BE2C (cell line): ENCODE measurements at regions not wholly inside any gene's neighbourhood (a gene's known extent, or its start where the extent isn't known, plus 50 kb on each side); places are given as distances from the start of the nearest gene placed in this dataset.

Experiments
- DNase-seq: peaks from one replicate; pipeline ENCODE4 v3.0.0-alpha.2; 2020
- H3K27me3 ChIP-seq: fragments of 250-450 bp; sonication (Bioruptor Pico); 2 replicates; pipeline ENCODE4 v1.5.1; 2020; ENCODE audit warnings: mild to moderate bottlenecking
- H3K36me3 ChIP-seq: fragments of 250-450 bp; sonication (Bioruptor Pico); 2 replicates; pipeline ENCODE4 v1.5.1; 2020; ENCODE audit warnings: mild to moderate bottlenecking
- H3K4me1 ChIP-seq: fragments of 250-450 bp; sonication (Bioruptor Pico); 2 replicates; pipeline ENCODE4 v1.5.1; 2020
- H3K4me3 ChIP-seq: 2 replicates; pipeline ENCODE4 v1.5.1; 2011; ENCODE audit warnings: low read depth, low read length
- H3K9me3 ChIP-seq: fragments of 250-450 bp; sonication (Bioruptor Pico); 2 replicates; pipeline ENCODE4 v1.5.1; 2020
- TF ChIP-seq, protein P1 (sequence below): IDR thresholded peaks from 2 replicates; pipeline ENCODE4 v1.5.1; 2012; ENCODE audit warnings: mild to moderate bottlenecking, low read depth, low read length

DNA sequence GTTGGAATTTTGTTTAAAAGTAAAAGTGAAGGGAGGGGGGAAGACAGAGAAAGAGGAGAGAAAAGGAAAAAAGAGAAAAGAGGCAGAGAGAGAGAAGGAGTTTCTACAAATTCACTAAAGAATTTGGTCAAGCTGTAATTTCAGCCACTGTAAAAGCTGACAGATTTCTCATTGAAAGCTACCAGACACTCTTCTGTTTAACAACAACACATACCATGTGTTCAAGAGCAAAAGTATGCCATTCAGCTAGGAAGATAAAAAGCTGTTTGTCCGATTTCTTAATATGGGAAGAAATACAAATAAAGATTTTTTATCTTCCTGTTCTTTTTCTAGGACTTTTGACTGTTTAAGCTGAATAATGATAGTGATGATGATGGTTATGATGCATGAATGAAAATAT is 204.8 kb upstream of the RSPO3 start:
- H3K4me1 ChIP-seq, result no peaks in the 10 kb centered on the region
- H3K36me3 ChIP-seq, result no peaks in the 10 kb centered on the region
- DNase-seq, result no peak
- TF ChIP-seq, protein P1, sequence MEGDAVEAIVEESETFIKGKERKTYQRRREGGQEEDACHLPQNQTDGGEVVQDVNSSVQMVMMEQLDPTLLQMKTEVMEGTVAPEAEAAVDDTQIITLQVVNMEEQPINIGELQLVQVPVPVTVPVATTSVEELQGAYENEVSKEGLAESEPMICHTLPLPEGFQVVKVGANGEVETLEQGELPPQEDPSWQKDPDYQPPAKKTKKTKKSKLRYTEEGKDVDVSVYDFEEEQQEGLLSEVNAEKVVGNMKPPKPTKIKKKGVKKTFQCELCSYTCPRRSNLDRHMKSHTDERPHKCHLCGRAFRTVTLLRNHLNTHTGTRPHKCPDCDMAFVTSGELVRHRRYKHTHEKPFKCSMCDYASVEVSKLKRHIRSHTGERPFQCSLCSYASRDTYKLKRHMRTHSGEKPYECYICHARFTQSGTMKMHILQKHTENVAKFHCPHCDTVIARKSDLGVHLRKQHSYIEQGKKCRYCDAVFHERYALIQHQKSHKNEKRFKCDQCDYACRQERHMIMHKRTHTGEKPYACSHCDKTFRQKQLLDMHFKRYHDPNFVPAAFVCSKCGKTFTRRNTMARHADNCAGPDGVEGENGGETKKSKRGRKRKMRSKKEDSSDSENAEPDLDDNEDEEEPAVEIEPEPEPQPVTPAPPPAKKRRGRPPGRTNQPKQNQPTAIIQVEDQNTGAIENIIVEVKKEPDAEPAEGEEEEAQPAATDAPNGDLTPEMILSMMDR, result no peak
- no peaks in the 10 kb centered on the region for H3K9me3 ChIP-seq
- no peaks in the 10 kb centered on the region for H3K27me3 ChIP-seq
- H3K4me3 ChIP-seq, result no peak overlapping the region

DNA sequence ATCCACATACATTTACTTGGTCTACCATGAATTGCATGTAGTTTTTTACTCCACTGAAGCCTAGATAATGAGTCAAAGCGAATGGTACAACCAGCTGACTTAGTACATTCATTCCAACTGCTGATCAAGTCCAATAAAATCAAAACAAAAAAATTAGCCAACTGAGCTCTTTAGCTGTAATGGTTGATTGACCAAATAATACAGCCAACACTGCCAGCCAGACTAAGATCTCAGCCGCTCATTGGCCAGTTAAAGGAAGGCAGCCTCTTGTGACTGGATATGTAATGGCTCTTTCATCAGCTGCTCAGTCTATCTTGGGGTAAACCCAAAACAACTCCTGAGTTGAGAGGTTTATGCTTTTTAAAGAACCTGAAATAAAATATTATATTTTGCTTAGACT is 204.3 kb upstream of the RSPO3 start:
- TF ChIP-seq, protein P1, result no peak
- Histone ChIP-seq H3K36me3 (no peaks in the 10 kb centered on the region), H3K9me3 (no peaks in the 10 kb centered on the region), H3K4me3 (no peak overlapping the region), H3K27me3 (no peaks in the 10 kb centered on the region), H3K4me1 (no peaks in the 10 kb centered on the region)
- no peak for DNase-seq

DNA sequence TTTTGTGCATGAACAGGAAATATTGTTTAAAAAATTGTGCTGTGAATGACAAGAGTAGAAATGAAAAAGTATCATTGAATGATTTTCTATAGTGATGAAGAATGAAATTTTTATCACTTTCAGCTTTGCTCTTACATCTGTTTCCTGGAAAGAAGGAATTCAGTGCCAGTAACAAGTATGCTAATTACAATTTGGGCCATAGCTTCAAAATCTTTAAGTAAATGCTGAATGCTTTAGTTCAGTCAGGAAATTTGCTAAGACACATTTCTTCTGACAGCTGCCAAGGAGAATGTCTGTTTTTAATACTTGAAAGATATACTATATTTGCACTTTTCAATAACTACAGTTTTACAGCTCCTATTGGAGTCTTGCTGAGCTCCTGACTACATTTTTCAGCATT is 203.7 kb upstream of the RSPO3 start:
- Histone ChIP-seq H3K27me3 (no peaks in the 10 kb centered on the region), H3K36me3 (no peaks in the 10 kb centered on the region), H3K9me3 (no peaks in the 10 kb centered on the region), H3K4me1 (no peaks in the 10 kb centered on the region), H3K4me3 (no peak overlapping the region)
- TF ChIP-seq, protein P1, result no peak
- no peak for DNase-seq

DNA sequence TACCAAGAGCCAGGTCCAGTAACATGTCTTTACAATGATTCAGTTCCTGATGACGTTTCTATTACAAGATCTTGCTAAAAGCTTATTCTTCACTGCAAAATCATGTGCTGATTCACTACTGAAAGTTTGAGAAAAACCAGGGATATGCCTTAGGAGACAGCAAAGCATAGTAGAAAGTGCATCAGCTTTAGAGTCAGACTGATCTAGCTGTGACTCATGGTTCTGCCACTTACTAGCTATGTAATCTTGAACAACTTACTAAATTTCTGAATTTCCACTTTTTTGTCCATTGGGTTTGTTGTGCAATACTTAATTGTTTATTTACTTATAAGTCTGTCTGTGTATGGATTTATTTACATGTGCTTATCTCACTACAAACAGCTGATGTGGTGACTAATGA is 198.5 kb upstream of the RSPO3 start:
- Histone ChIP-seq H3K4me3 (no peak overlapping the region), H3K36me3 (no peaks in the 10 kb centered on the region), H3K27me3 (no peaks in the 10 kb centered on the region), H3K9me3 (no peaks in the 10 kb centered on the region), H3K4me1 (no peaks in the 10 kb centered on the region)
- TF ChIP-seq, protein P1, result no peak
- DNase-seq, result no peak

DNA sequence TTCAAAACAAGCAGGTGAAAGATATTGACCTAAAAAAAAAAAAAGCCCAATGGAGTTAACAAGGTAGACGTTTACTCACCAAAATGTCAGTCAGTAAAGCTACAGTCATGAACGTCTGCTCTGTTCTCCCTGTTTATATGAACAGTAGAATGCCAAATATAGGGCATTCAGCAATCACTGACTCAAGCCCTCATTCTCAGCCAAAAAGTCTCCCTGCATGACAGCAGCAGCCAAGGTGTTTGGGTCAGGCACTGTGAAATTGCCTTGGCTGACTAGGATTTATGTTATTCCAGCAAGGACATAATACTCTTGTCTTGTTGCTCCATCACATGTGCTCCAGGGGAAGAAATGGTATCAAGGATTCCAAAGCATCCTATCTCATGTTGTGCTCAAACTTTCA is 194.7 kb upstream of the RSPO3 start:
- no peak for DNase-seq
- no peaks in the 10 kb centered on the region for H3K36me3 ChIP-seq
- no peaks in the 10 kb centered on the region for H3K9me3 ChIP-seq
- TF ChIP-seq, protein P1, result no peak
- H3K4me3 ChIP-seq, result no peak overlapping the region
- H3K4me1 ChIP-seq, result no peaks in the 10 kb centered on the region
- no peaks in the 10 kb centered on the region; the same call in 1 of the 2 replicates for H3K27me3 ChIP-seq

DNA sequence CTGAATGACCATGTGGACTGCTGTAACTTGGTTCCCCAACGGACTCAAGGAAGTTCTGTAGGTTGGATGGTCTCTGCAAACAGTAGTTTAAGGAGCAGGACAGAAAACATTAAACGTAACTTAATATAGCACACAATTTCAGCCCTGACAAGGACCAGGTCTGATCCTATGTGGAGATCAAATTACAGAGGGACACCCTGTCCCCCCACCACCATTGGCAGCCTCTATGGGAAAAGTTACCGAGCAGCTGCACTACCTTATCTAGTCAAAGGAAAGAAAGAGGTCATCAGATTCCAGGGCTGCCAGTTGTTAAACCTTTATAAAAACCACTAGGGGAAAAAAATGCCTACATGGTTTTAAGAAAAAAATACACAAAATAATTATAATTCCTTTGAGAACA is 191.5 kb upstream of the RSPO3 start:
- TF ChIP-seq, protein P1, result no peak
- no peak for DNase-seq
- H3K9me3 ChIP-seq, result no peaks in the 10 kb centered on the region
- no peaks in the 10 kb centered on the region for H3K36me3 ChIP-seq
- H3K4me3 ChIP-seq, result no peak overlapping the region
- H3K27me3 ChIP-seq, result no peaks in the 10 kb centered on the region; the same call in 1 of the 2 replicates
- H3K4me1 ChIP-seq, result no peaks in the 10 kb centered on the region
